HEK293 (cell line): ENCODE measurements at regions not wholly inside any gene's neighbourhood (a gene's known extent, or its start where the extent isn't known, plus 50 kb on each side); places are given as distances from the start of the nearest gene placed in this dataset.

Source experiments
- CTCF ChIA-PET: fragments of 350-600 bp; formaldehyde crosslinking; extraction: SDS; loops from one replicate; lab custom pipeline; 2021; ENCODE audit warnings: antibody characterized with exemption; lab: Yijun Ruan, JAX
- POLR2A ChIA-PET: fragments of 300-600 bp; formaldehyde crosslinking; extraction: SDS; loops from one replicate; lab custom pipeline; 2020; ENCODE audit warnings: antibody characterized with exemption, inconsistent platforms; lab: Yijun Ruan, JAX
- H3K27ac ChIP-seq: fragments of 200-500 bp; sonication (Bioruptor generic); 2 replicates; pipeline ENCODE4 v1.5.1; 2014; ENCODE audit warnings: low read depth, low read length, control low read depth, inconsistent platforms; ENCODE audit errors: extremely low read depth
- H3K36me3 ChIP-seq, 2 experiments: fragments of 200-500 bp in 1 of 2; sonication (Bioruptor generic) in 1 of 2; 1 replicate in 1 of 2; 2 replicates in 1 of 2; pipeline ENCODE4 v1.5.1; 2014 to 2017; ENCODE audit warnings: inconsistent platforms in 2 of 2, low read length in 2 of 2; ENCODE audit not compliant: control insufficient read depth in 2 of 2, insufficient read depth in 1 of 2
- H3K4me1 ChIP-seq: fragments of 200-500 bp; sonication (Bioruptor generic); 2 replicates; pipeline ENCODE4 v1.5.1; 2014; ENCODE audit warnings: mild to moderate bottlenecking, low read length, inconsistent platforms; ENCODE audit not compliant: control insufficient read depth, insufficient read depth
- H3K4me3 ChIP-seq: 2 replicates; pipeline ENCODE4 v1.5.1; 2011; ENCODE audit warnings: low read depth, mild to moderate bottlenecking, control low read depth, low read length, moderate library complexity
- H3K9me3 ChIP-seq: fragments of 200-500 bp; sonication (Bioruptor generic); 2 replicates; pipeline ENCODE4 v1.5.1; 2014; ENCODE audit warnings: low read depth, low read length, inconsistent platforms; ENCODE audit not compliant: control insufficient read depth, insufficient read depth
- GFI1B ChIP-seq: fragments of 450-650 bp; formaldehyde crosslinking; IDR thresholded peaks from 2 replicates; pipeline ENCODE4 v1.5.1; 2016; ENCODE audit warnings: missing biosample characterization, missing genetic modification characterization
- GLI4 ChIP-seq: fragments of 450-650 bp; formaldehyde crosslinking; IDR thresholded peaks from 2 replicates; pipeline ENCODE4 v1.5.1; 2016; ENCODE audit warnings: missing biosample characterization, missing genetic modification characterization
- HOXD13 ChIP-seq: sonication (generic); formaldehyde crosslinking; IDR thresholded peaks from 2 replicates; pipeline ENCODE4 v1.8.0; 2022; ENCODE audit warnings: missing genetic modification reagents, borderline replicate concordance
- MEIS1 ChIP-seq: sonication (generic); formaldehyde crosslinking; IDR thresholded peaks from 2 replicates; pipeline ENCODE4 v1.8.1; 2022; ENCODE audit warnings: missing genetic modification reagents, mild to moderate bottlenecking, borderline replicate concordance
- TCF7L2 ChIP-seq: IDR thresholded peaks from 2 replicates; pipeline ENCODE4 v1.6.1; 2011; ENCODE audit warnings: low read depth, mild to moderate bottlenecking, inconsistent platforms, low read length, moderate library complexity, borderline replicate concordance
- WT1 ChIP-seq: fragments of 450-650 bp; formaldehyde crosslinking; IDR thresholded peaks from 2 replicates; pipeline ENCODE4 v1.5.1; 2016; ENCODE audit warnings: missing biosample characterization, missing genetic modification characterization
- ZBTB6 ChIP-seq: fragments of 450-650 bp; formaldehyde crosslinking; IDR thresholded peaks from 2 replicates; pipeline ENCODE4 v1.5.1; 2017; ENCODE audit warnings: missing biosample characterization, missing genetic modification characterization
- ZIC2 ChIP-seq: fragments of 450-650 bp; formaldehyde crosslinking; IDR thresholded peaks from 2 replicates; pipeline ENCODE4 v1.5.1; 2016; ENCODE audit warnings: missing biosample characterization, missing genetic modification characterization
- ZNF121 ChIP-seq: fragments of 450-650 bp; formaldehyde crosslinking; IDR thresholded peaks from 2 replicates; pipeline ENCODE4 v1.5.1; 2016; ENCODE audit warnings: missing biosample characterization, missing genetic modification characterization
- ZNF16 ChIP-seq: fragments of 450-650 bp; formaldehyde crosslinking; IDR thresholded peaks from 2 replicates; pipeline ENCODE4 v1.5.1; 2016; ENCODE audit warnings: low read depth, missing biosample characterization, missing genetic modification characterization
- ZNF248 ChIP-seq: fragments of 450-650 bp; formaldehyde crosslinking; IDR thresholded peaks from 2 replicates; pipeline ENCODE4 v1.5.1; 2017; ENCODE audit warnings: missing biosample characterization, missing genetic modification characterization
- ZNF311 ChIP-seq: fragments of 450-650 bp; formaldehyde crosslinking; IDR thresholded peaks from 2 replicates; pipeline ENCODE4 v1.5.1; 2017; ENCODE audit warnings: missing biosample characterization, missing genetic modification characterization, borderline replicate concordance
- ZNF404 ChIP-seq: fragments of 450-650 bp; formaldehyde crosslinking; IDR thresholded peaks from 2 replicates; pipeline ENCODE4 v1.5.1; 2017; ENCODE audit warnings: missing biosample characterization, missing genetic modification characterization
- ZNF416 ChIP-seq: fragments of 450-650 bp; formaldehyde crosslinking; IDR thresholded peaks from 2 replicates; pipeline ENCODE4 v1.5.1; 2016; ENCODE audit warnings: missing biosample characterization, missing genetic modification characterization
- ZNF473 ChIP-seq: fragments of 450-650 bp; formaldehyde crosslinking; IDR thresholded peaks from 2 replicates; pipeline ENCODE4 v1.5.1; 2017; ENCODE audit warnings: missing biosample characterization, missing genetic modification characterization
- ZNF629 ChIP-seq: fragments of 450-650 bp; formaldehyde crosslinking; IDR thresholded peaks from 2 replicates; pipeline ENCODE4 v1.5.1; 2017; ENCODE audit warnings: missing biosample characterization, missing genetic modification characterization
- ZNF654 ChIP-seq: fragments of 450-650 bp; formaldehyde crosslinking; IDR thresholded peaks from 2 replicates; pipeline ENCODE4 v1.5.1; 2016; ENCODE audit warnings: low read depth, missing biosample characterization, missing genetic modification characterization
- ZNF701 ChIP-seq: fragments of 450-650 bp; formaldehyde crosslinking; IDR thresholded peaks from 2 replicates; pipeline ENCODE4 v1.5.1; 2016; ENCODE audit warnings: missing biosample characterization, missing genetic modification characterization
- ZNF837 ChIP-seq: fragments of 450-650 bp; formaldehyde crosslinking; IDR thresholded peaks from 2 replicates; pipeline ENCODE4 v1.5.1; 2016; ENCODE audit warnings: missing biosample characterization, missing genetic modification characterization
- ZSCAN4 ChIP-seq: fragments of 450-650 bp; formaldehyde crosslinking; IDR thresholded peaks from 2 replicates; pipeline ENCODE4 v1.5.1; 2017; ENCODE audit warnings: missing biosample characterization, missing genetic modification characterization
- TF ChIP-seq, protein P1 (sequence below): fragments of 450-650 bp; formaldehyde crosslinking; IDR thresholded peaks from 2 replicates; pipeline ENCODE4 v1.5.1; 2016; ENCODE audit warnings: missing biosample characterization, missing genetic modification characterization
- TF ChIP-seq, protein P2 (sequence below): fragments of 450-650 bp; formaldehyde crosslinking; conservative IDR thresholded peaks from 2 replicates; pipeline ENCODE4 v1.5.1; 2016; ENCODE audit warnings: low read depth, missing biosample characterization, missing genetic modification characterization

DNA sequence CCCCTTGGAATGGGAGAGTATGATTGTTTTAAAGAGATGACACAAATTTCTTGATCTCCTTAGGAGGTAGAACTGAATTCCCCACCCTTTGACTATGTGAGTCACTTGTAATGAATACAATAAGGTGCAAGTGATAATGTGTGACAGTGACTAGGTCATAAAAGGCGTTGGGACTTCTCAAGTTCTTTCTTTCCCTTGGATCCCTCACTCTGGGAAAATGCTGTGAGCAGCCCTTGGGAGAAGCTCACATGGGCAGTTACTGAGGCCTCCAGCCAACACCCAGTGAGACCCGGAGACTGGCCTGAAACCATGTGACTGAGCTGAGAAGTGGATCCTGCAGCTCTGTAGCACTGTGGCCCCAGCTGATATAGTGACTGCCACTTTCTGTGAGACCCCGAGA, 66.4 kb upstream of the FAM180A start (continued):
- TF ChIP-seq MEIS1 (CRISPR knock-in tag) (no peak), ZNF416 (tag by site-specific recombination) (no peak), ZSCAN4 (no peak), TCF7L2 (no peak), ZNF16 (tag by site-specific recombination) (no peak), ZNF248 (tag by site-specific recombination) (no peak), HOXD13 (CRISPR knock-in tag) (no peak)
- TF ChIP-seq, all 188 proteins: peak for 0

- H3K27ac ChIP-seq: no peak overlapping the region
- H3K36me3 ChIP-seq: no peaks in the 10 kb centered on the region
- ChIA-PET POLR2A (no interaction called here), CTCF (no interaction called here)
- no peak for TF ChIP-seq WT1 (tag by site-specific recombination)
- TF ChIP-seq ZNF404 (tag by site-specific recombination): no peak
- TF ChIP-seq, protein P1, sequence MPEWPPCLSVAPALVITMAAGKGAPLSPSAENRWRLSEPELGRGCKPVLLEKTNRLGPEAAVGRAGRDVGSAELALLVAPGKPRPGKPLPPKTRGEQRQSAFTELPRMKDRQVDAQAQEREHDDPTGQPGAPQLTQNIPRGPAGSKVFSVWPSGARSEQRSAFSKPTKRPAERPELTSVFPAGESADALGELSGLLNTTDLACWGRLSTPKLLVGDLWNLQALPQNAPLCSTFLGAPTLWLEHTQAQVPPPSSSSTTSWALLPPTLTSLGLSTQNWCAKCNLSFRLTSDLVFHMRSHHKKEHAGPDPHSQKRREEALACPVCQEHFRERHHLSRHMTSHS (tag by site-specific recombination): no peak
- no peak for TF ChIP-seq ZIC2 (tag by site-specific recombination)
- no peak for TF ChIP-seq ZNF121 (tag by site-specific recombination)
- no peak for TF ChIP-seq ZNF654 (tag by site-specific recombination)
- no peak for TF ChIP-seq GLI4
- TF ChIP-seq ZNF473 (tag by site-specific recombination): no peak
- H3K4me3 ChIP-seq: no peak overlapping the region
- no peaks in the 10 kb centered on the region for H3K9me3 ChIP-seq
- no peaks in the 10 kb centered on the region for H3K4me1 ChIP-seq
These were observed 63.5 kb upstream of the FAM180A start for GRCh38 chr7:135812148-135812547.

DNA sequence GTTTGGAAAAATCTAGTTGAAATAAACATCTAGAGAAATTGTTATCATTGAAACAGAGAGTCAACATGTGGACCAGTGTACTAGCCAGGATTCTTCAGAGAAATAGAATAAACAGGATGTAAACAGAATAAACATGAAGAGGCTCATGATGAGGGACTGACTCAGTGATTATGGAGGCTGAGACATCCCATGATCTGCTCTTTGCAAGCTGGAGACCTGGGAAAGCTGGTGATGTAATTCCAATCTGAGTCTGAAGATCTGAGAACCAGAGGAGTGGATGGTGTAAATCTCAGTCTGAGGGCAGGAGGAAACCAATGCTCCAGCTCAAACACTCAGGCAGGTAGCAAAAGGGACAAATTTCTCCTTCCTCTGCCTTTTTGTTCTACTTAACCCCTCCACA, 62.9 kb upstream of the FAM180A start:
- H3K4me1 ChIP-seq: no peaks in the 10 kb centered on the region
- TF ChIP-seq GFI1B (0 out of 2 replicates have a peak, but pooled peaks have one; percentile 55), ZBTB6 (no peak)
- ChIA-PET CTCF (no interaction called here), POLR2A (no interaction called here)
- no peak overlapping the region for H3K4me3 ChIP-seq
- H3K27ac ChIP-seq: no peak overlapping the region
- no peaks in the 10 kb centered on the region for H3K9me3 ChIP-seq
- H3K36me3 ChIP-seq: no peaks in the 10 kb centered on the region

DNA sequence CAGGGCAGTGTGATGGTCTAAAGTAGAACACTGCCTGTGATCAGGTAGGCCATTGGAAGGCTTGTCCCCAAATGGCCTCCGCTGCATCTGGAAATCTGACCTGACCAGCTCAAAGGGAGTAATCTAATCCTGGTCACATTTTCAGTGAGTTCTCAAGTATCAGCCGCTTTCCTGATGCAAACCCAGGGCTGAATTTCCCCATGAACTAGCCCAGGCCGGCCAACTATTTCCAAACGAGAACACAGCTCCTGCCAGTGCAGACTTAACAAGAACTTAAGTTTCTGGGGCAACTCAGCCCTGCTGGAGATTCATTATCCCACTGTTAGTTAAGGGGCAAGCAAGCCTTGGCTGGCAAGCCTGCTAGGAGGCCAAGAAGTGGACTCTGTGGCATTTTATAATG, 59.6 kb upstream of the FAM180A start:
- CTCF ChIA-PET: interaction anchor here (0.7 to 2.5 kb wide), 4 partner anchors 26 to 202 kb away, joined by 3 to 9 read pairs (median 4); no protein-coding TSS in a partner anchor

More for the DNA sequence above, 59.6 kb upstream of the FAM180A start:
- H3K9me3 ChIP-seq: no peaks in the 10 kb centered on the region
- H3K4me1 ChIP-seq: no peaks in the 10 kb centered on the region
- H3K4me3 ChIP-seq: no peak overlapping the region
- no peaks in the 10 kb centered on the region for H3K36me3 ChIP-seq
- H3K27ac ChIP-seq: no peak overlapping the region
- POLR2A ChIA-PET: no interaction called here
- TF ChIP-seq ZNF837 (tag by site-specific recombination) (no peak), ZNF629 (tag by site-specific recombination) (no peak), ZNF701 (tag by site-specific recombination) (no peak), ZNF311 (no peak)
- TF ChIP-seq, protein P2, sequence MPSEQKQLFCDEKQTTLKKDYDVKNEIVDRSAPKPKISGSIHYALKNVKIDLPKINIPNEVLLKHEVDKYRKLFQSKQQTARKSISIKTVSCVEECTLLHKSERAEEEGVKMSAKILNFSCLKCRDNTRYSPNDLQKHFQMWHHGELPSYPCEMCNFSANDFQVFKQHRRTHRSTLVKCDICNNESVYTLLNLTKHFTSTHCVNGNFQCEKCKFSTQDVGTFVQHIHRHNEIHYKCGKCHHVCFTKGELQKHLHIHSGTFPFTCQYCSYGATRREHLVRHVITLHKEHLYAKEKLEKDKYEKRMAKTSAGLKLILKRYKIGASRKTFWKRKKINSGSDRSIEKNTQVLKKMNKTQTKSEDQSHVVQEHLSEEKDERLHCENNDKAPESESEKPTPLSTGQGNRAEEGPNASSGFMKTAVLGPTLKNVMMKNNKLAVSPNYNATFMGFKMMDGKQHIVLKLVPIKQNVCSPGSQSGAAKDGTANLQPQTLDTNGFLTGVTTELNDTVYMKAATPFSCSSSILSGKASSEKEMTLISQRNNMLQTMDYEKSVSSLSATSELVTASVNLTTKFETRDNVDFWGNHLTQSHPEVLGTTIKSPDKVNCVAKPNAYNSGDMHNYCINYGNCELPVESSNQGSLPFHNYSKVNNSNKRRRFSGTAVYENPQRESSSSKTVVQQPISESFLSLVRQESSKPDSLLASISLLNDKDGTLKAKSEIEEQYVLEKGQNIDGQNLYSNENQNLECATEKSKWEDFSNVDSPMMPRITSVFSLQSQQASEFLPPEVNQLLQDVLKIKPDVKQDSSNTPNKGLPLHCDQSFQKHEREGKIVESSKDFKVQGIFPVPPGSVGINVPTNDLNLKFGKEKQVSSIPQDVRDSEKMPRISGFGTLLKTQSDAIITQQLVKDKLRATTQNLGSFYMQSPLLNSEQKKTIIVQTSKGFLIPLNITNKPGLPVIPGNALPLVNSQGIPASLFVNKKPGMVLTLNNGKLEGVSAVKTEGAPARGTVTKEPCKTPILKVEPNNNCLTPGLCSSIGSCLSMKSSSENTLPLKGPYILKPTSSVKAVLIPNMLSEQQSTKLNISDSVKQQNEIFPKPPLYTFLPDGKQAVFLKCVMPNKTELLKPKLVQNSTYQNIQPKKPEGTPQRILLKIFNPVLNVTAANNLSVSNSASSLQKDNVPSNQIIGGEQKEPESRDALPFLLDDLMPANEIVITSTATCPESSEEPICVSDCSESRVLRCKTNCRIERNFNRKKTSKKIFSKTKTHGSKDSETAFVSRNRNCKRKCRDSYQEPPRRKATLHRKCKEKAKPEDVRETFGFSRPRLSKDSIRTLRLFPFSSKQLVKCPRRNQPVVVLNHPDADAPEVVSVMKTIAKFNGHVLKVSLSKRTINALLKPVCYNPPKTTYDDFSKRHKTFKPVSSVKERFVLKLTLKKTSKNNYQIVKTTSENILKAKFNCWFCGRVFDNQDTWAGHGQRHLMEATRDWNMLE (tag by site-specific recombination): 0 out of 2 replicates have a peak, but pooled peaks have one; percentile 19
